GM21447 (cell line): ENCODE measurements at regions not wholly inside any gene's neighbourhood (a gene's known extent, or its start where the extent isn't known, plus 50 kb on each side); places are given as distances from the start of the nearest gene placed in this dataset.
"Not testable (repeated sequence)": the region's sequence is repeated elsewhere in the genome, so short reads cannot be mapped to it uniquely, and the experiment has no call there.

ENCODE experiments used
- ATAC-seq: cut with Tn5 transposase; IDR thresholded peaks from one replicate; pipeline ENCODE4 v1.9.1; 2021; ENCODE audit not compliant: unreplicated experiment

GRCh38 chr2:38454081-38454480, 77.0 kb upstream of the ATL2 start:
- no peak for ATAC-seq

GRCh38 chr2:38451778-38452177, 74.7 kb upstream of the ATL2 start:
- ATAC-seq: not testable (repeated sequence)

GRCh38 chr2:38450509-38450908, 73.4 kb upstream of the ATL2 start:
- ATAC-seq: no peak

- no peak for ATAC-seq
Observed at GRCh38 chr2:38448692-38449410, 71.8 kb upstream of the ATL2 start.

- no peak for ATAC-seq
Observed at GRCh38 chr2:38446906-38447561, 70.0 kb upstream of the ATL2 start.

GRCh38 chr2:38446418-38446817, 69.3 kb upstream of the ATL2 start:
- ATAC-seq: no peak

GRCh38 chr2:38444247-38444646, 67.2 kb upstream of the ATL2 start:
- no peak for ATAC-seq

GRCh38 chr2:38442643-38443541, 65.8 kb upstream of the ATL2 start:
- no peak for ATAC-seq

GRCh38 chr2:38441346-38441745, 64.3 kb upstream of the ATL2 start:
- no peak for ATAC-seq

- no peak for ATAC-seq
Observed at GRCh38 chr2:38440655-38441054, 63.6 kb upstream of the ATL2 start.

- ATAC-seq: no peak
Observed at GRCh38 chr2:38439863-38440262, 62.8 kb upstream of the ATL2 start.

- ATAC-seq: peak; percentile 79
Observed at GRCh38 chr2:38438883-38439612, 62.0 kb upstream of the ATL2 start.

GRCh38 chr2:38438133-38438882, 61.2 kb upstream of the ATL2 start:
- no peak for ATAC-seq

- no peak for ATAC-seq
Observed at GRCh38 chr2:38436227-38436664, 59.2 kb upstream of the ATL2 start.

- no peak for ATAC-seq
Observed at GRCh38 chr2:38435775-38436174, 58.7 kb upstream of the ATL2 start.

- no peak for ATAC-seq
Observed at GRCh38 chr2:38434595-38434994, 57.5 kb upstream of the ATL2 start.

- no peak for ATAC-seq
Observed at GRCh38 chr2:38433607-38433975, 56.5 kb upstream of the ATL2 start.

GRCh38 chr2:38432820-38433606, 55.9 kb upstream of the ATL2 start:
- no peak for ATAC-seq

GRCh38 chr2:38430597-38431207, 53.6 kb upstream of the ATL2 start:
- no peak for ATAC-seq
